CD14-positive monocyte (primary cell): ENCODE measurements at regions not wholly inside any gene's neighbourhood (a gene's known extent, or its start where the extent isn't known, plus 50 kb on each side); places are given as distances from the start of the nearest gene placed in this dataset.

ENCODE experiments used
- DNase-seq, 3 donors: peaks; one replicate each; pipeline ENCODE4 v3.0.0-alpha.2; 2011 to 2022
- H2AFZ ChIP-seq: 2 replicates; pipeline ENCODE4 v1.6.0; 2012; ENCODE audit warnings: mild to moderate bottlenecking, low read depth, low read length, inconsistent platforms; ENCODE audit not compliant: insufficient read depth, poor library complexity, severe bottlenecking
- H3K27ac ChIP-seq, 2 donors: 1 replicate in 1 of 2; 2 replicates in 1 of 2; pipeline ENCODE4 v1.5.1; 2012 to 2013; ENCODE audit warnings: low read length in 2 of 2, control low read depth in 1 of 2, inconsistent platforms in 1 of 2, low read depth in 1 of 2, mild to moderate bottlenecking in 1 of 2
- H3K27me3 ChIP-seq, 2 donors: one replicate each; pipeline versions ENCODE4 v1.6.0 to v1.6.1; 2011 to 2013; ENCODE audit warnings: low read length in 2 of 2; ENCODE audit not compliant: control insufficient read depth in 2 of 2, insufficient read depth in 2 of 2
- H3K36me3 ChIP-seq, 2 donors: replicated peaks in 1 of 2; 1 replicate in 1 of 2; 2 replicates in 1 of 2; pipeline versions ENCODE4 v1.5.1 to v1.6.1; 2012 to 2013; ENCODE audit warnings: low read length in 2 of 2, control low read depth in 1 of 2, inconsistent platforms in 1 of 2, mild to moderate bottlenecking in 1 of 2; ENCODE audit not compliant: insufficient read depth in 2 of 2, control insufficient read depth in 1 of 2
- H3K4me1 ChIP-seq, 2 donors: 1 replicate in 1 of 2; 2 replicates in 1 of 2; pipeline versions ENCODE4 v1.5.1 to v1.6.1; 2012 to 2013; ENCODE audit warnings: low read length in 2 of 2, control low read depth in 1 of 2, inconsistent platforms in 1 of 2, mild to moderate bottlenecking in 1 of 2, moderate library complexity in 1 of 2; ENCODE audit not compliant: insufficient read depth in 2 of 2, control insufficient read depth in 1 of 2
- H3K4me2 ChIP-seq: replicated peaks from 2 replicates; pipeline ENCODE3; 2012; ENCODE audit warnings: low read length, moderate library complexity, mild to moderate bottlenecking; ENCODE audit not compliant: poor library complexity, severe bottlenecking; ENCODE audit errors: extremely low read depth
- H3K4me3 ChIP-seq, 3 experiments: fragments of 200-600 bp in 1 of 3; sonication (generic) in 1 of 3; replicated peaks in 1 of 3; 1 replicate in 2 of 3; 2 replicates in 1 of 3; pipeline ENCODE4 v1.5.1; 2011 to 2013; ENCODE audit warnings: low read length in 3 of 3, mild to moderate bottlenecking in 3 of 3, control low read depth in 2 of 3, low read depth in 2 of 3, inconsistent platforms in 1 of 3, moderate library complexity in 1 of 3
- H3K79me2 ChIP-seq: 2 replicates; pipeline ENCODE4 v1.6.0; 2012; ENCODE audit warnings: mild to moderate bottlenecking, control low read depth, inconsistent platforms, low read length, moderate library complexity; ENCODE audit not compliant: insufficient read depth
- H3K9ac ChIP-seq: 2 replicates; pipeline ENCODE4 v1.6.0; 2017; ENCODE audit warnings: low read length, mild to moderate bottlenecking; ENCODE audit not compliant: insufficient read depth, poor library complexity, severe bottlenecking
- H3K9me3 ChIP-seq, 2 donors: replicated peaks in 1 of 2; 1 replicate in 1 of 2; 2 replicates in 1 of 2; pipeline versions ENCODE4 v1.5.1 to v1.6.1; 2012 to 2013; ENCODE audit warnings: low read length in 2 of 2, control low read depth in 1 of 2; ENCODE audit not compliant: control insufficient read depth in 1 of 2, insufficient read depth in 1 of 2
- H4K20me1 ChIP-seq: 2 replicates; pipeline ENCODE4 v1.6.0; 2012; ENCODE audit warnings: mild to moderate bottlenecking, low read length, control low read depth, moderate library complexity; ENCODE audit not compliant: insufficient read depth
- H3K27ac Mint-ChIP-seq, 7 donors: one replicate each; pipeline ENCODE4 v1.8.0; 2020; ENCODE audit warnings: mild to moderate bottlenecking in 7 of 7, mixed read lengths in 7 of 7, moderate library complexity in 6 of 7, inconsistent platforms in 2 of 7
- H3K27me3 Mint-ChIP-seq, 3 donors: one replicate each; pipeline ENCODE4 v1.8.0; 2021 to 2022; ENCODE audit warnings: low read depth in 3 of 3, mild to moderate bottlenecking in 3 of 3, mixed read lengths in 3 of 3, moderate library complexity in 3 of 3, inconsistent platforms in 1 of 3
- H3K36me3 Mint-ChIP-seq, 2 donors: one replicate each; pipeline ENCODE4 v1.8.0; 2020; ENCODE audit warnings: mixed read lengths in 2 of 2, inconsistent platforms in 1 of 2, mild to moderate bottlenecking in 1 of 2
- H3K4me1 Mint-ChIP-seq: one replicate; pipeline ENCODE4 v1.8.0; 2020; ENCODE audit warnings: mild to moderate bottlenecking, mixed read lengths
- H3K4me3 Mint-ChIP-seq, 2 donors: one replicate each; pipeline ENCODE4 v1.8.0; 2020; ENCODE audit warnings: mild to moderate bottlenecking in 2 of 2, mixed read lengths in 2 of 2, moderate library complexity in 1 of 2
- H3K9me3 Mint-ChIP-seq, 7 donors: one replicate each; pipeline ENCODE4 v1.8.0; 2020 to 2022; ENCODE audit warnings: mixed read lengths in 7 of 7, mild to moderate bottlenecking in 6 of 7, moderate library complexity in 6 of 7, inconsistent platforms in 2 of 7
- WGBS: methylation state at CpG from one replicate; pipeline ENCODE4 v1.1.5; 2013; ENCODE audit warnings: missing lambda C conversion rate; ENCODE audit not compliant: insufficient coverage; 5-methylcytosine and 5-hydroxymethylcytosine counted together
- intact Hi-C, 2 donors: fragments of 100-400 bp; cut with micrococcal nuclease; formaldehyde crosslinking; loops; one replicate each; pipeline versions ENCODE4 v1.15.0 to v1.15.1; 2023
- TF ChIP-seq, protein P1 (sequence below): fragments of 200-600 bp; IDR thresholded peaks from one replicate; pipeline ENCODE4 v1.8.0; 2022; ENCODE audit warnings: antibody characterized with exemption, mild to moderate bottlenecking

- no peaks in the 10 kb centered on the region for H3K4me1 Mint-ChIP-seq
- no peaks in the 10 kb centered on the region for H3K79me2 ChIP-seq
- no peak overlapping the region for H3K4me3 Mint-ChIP-seq
- H3K9me3 ChIP-seq = peaks cover 11% of the 10 kb centered on the region in 2 donors
- intact Hi-C loops = no loop called here
- no peak for DNase-seq
- no peaks in the 10 kb centered on the region for H3K4me1 ChIP-seq
- H3K4me2 ChIP-seq = no peak overlapping the region
- H4K20me1 ChIP-seq = no peaks in the 10 kb centered on the region
- H2AFZ ChIP-seq = no peak overlapping the region
- WGBS = no CpG with 5 or more reads among the region's 1 CpG
- H3K9me3 Mint-ChIP-seq = peaks cover 0 to 16% (median 3%) of the 10 kb centered on the region in 7 donors
- H3K9ac ChIP-seq = no peak overlapping the region
- H3K27ac ChIP-seq = no peak overlapping the region
- TF ChIP-seq, protein P1, sequence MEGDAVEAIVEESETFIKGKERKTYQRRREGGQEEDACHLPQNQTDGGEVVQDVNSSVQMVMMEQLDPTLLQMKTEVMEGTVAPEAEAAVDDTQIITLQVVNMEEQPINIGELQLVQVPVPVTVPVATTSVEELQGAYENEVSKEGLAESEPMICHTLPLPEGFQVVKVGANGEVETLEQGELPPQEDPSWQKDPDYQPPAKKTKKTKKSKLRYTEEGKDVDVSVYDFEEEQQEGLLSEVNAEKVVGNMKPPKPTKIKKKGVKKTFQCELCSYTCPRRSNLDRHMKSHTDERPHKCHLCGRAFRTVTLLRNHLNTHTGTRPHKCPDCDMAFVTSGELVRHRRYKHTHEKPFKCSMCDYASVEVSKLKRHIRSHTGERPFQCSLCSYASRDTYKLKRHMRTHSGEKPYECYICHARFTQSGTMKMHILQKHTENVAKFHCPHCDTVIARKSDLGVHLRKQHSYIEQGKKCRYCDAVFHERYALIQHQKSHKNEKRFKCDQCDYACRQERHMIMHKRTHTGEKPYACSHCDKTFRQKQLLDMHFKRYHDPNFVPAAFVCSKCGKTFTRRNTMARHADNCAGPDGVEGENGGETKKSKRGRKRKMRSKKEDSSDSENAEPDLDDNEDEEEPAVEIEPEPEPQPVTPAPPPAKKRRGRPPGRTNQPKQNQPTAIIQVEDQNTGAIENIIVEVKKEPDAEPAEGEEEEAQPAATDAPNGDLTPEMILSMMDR = no peak
- H3K4me3 ChIP-seq = no peak overlapping the region
- H3K27me3 ChIP-seq = no peaks in the 10 kb centered on the region
- H3K36me3 ChIP-seq = no peaks in the 10 kb centered on the region
- H3K27ac Mint-ChIP-seq = no peak overlapping the region
- H3K27me3 Mint-ChIP-seq = no peaks in the 10 kb centered on the region
- H3K36me3 Mint-ChIP-seq = no peaks in the 10 kb centered on the region
These were observed 1226.8 kb upstream of the NUDT12 start for GRCh38 chr5:104789366-104789765.

- 88% methylated on average over 1 of the region's 2 CpGs for WGBS
- H3K9me3 ChIP-seq = peaks cover 11% of the 10 kb centered on the region in 2 donors
- H3K9ac ChIP-seq = no peak overlapping the region
- no peak overlapping the region for H3K4me2 ChIP-seq
- no peaks in the 10 kb centered on the region for H3K27me3 Mint-ChIP-seq
- no peaks in the 10 kb centered on the region for H3K4me1 ChIP-seq
- no peak overlapping the region for H3K27ac ChIP-seq
- H3K9me3 Mint-ChIP-seq = peaks cover 0 to 19% (median 3%) of the 10 kb centered on the region in 7 donors
- no peaks in the 10 kb centered on the region for H4K20me1 ChIP-seq
- H3K27ac Mint-ChIP-seq = no peak overlapping the region
- no peaks in the 10 kb centered on the region for H3K79me2 ChIP-seq
- no peaks in the 10 kb centered on the region for H3K36me3 Mint-ChIP-seq
- H2AFZ ChIP-seq = no peak overlapping the region
- DNase-seq = no peak
- H3K4me1 Mint-ChIP-seq = no peaks in the 10 kb centered on the region
- no peak overlapping the region for H3K4me3 Mint-ChIP-seq
- H3K4me3 ChIP-seq = no peak overlapping the region
- H3K27me3 ChIP-seq = no peaks in the 10 kb centered on the region
- H3K36me3 ChIP-seq = no peaks in the 10 kb centered on the region
- TF ChIP-seq, protein P1 = no peak
- intact Hi-C loops = no loop called here
These were observed 1222.5 kb upstream of the NUDT12 start for GRCh38 chr5:104785097-104785496.
